Omental fat pad (tissue), 3 donors: ENCODE measurements at regions not wholly inside any gene's neighbourhood (a gene's known extent, or its start where the extent isn't known, plus 50 kb on each side); places are given as distances from the start of the nearest gene placed in this dataset.

Source experiments
- ATAC-seq: fragments of 150-250 bp; one replicate; pipeline ENCODE4 v1.9.1; 2016; ENCODE audit warnings: mild to moderate bottlenecking, moderate library complexity; ENCODE audit not compliant: low FRiP score
- DNase-seq: peaks from one replicate; pipeline ENCODE4 v3.0.0-alpha.2; 2019; ENCODE audit warnings: low spot score
- CTCF ChIP-seq, 3 donors: fragments of 450-650 bp; IDR thresholded peaks; one replicate each; pipeline ENCODE4 v1.5.1; 2016 to 2017; ENCODE audit warnings: antibody characterized with exemption in 3 of 3, mild to moderate bottlenecking in 3 of 3, moderate library complexity in 2 of 3

GRCh38 chr2:41924709-41925408, 123.0 kb upstream of the PKDCC start:
- no peak for ATAC-seq
- no peak for TF ChIP-seq CTCF (IDR thresholded peaks at IDR 0.05)
- no peak for DNase-seq

- no peak for TF ChIP-seq CTCF (IDR thresholded peaks at IDR 0.05)
- ATAC-seq (no peak), DNase-seq (no peak)
Observed at GRCh38 chr2:41925712-41926111, 122.1 kb upstream of the PKDCC start.

- no peak for DNase-seq
- no peak for ATAC-seq
- no peak for TF ChIP-seq CTCF (IDR thresholded peaks at IDR 0.05)
Observed at GRCh38 chr2:41926614-41927580, 120.9 kb upstream of the PKDCC start.

GRCh38 chr2:41927581-41928264, 120.1 kb upstream of the PKDCC start:
- ATAC-seq, result no peak
- no peak for DNase-seq

GRCh38 chr2:41928526-41928925, 119.3 kb upstream of the PKDCC start:
- no peak for TF ChIP-seq CTCF (IDR thresholded peaks at IDR 0.05)
- DNase-seq, result no peak
- peak; percentile 74 for ATAC-seq

More at GRCh38 chr2:41927581-41928264, 120.1 kb upstream of the PKDCC start:
- TF ChIP-seq CTCF (IDR thresholded peaks at IDR 0.05), result no peak

GRCh38 chr2:41930807-41931566, 116.8 kb upstream of the PKDCC start:
- DNase-seq, result no peak
- ATAC-seq, result peak; percentile 38
- no peak for TF ChIP-seq CTCF (IDR thresholded peaks at IDR 0.05)
